Osteoblast (primary cell): ENCODE measurements at regions not wholly inside any gene's neighbourhood (a gene's known extent, or its start where the extent isn't known, plus 50 kb on each side); places are given as distances from the start of the nearest gene placed in this dataset.

Experiments
- DNase-seq: peaks from one replicate; pipeline ENCODE4 v3.0.0; 2011; ENCODE audit warnings: low spot score, mixed read lengths; ENCODE audit not compliant: insufficient read length; ENCODE audit errors: missing footprints
- H2AFZ ChIP-seq: 2 replicates; pipeline ENCODE4 v1.6.0; 2011; ENCODE audit warnings: mild to moderate bottlenecking, low read length
- H3K27ac ChIP-seq: 2 replicates; pipeline ENCODE4 v1.5.1; 2011; ENCODE audit warnings: mild to moderate bottlenecking, low read depth, low read length, moderate library complexity
- H3K27me3 ChIP-seq: 2 replicates; pipeline ENCODE4 v1.6.0; 2012; ENCODE audit warnings: mild to moderate bottlenecking, control low read depth, inconsistent platforms, low read length, moderate library complexity; ENCODE audit not compliant: insufficient read depth
- H3K36me3 ChIP-seq: 2 replicates; pipeline ENCODE4 v1.5.1; 2011; ENCODE audit warnings: mild to moderate bottlenecking, low read length, control low read depth, moderate library complexity; ENCODE audit not compliant: insufficient read depth
- H3K4me1 ChIP-seq: 2 replicates; pipeline ENCODE4 v1.5.1; 2011; ENCODE audit warnings: mild to moderate bottlenecking, low read length, control low read depth, moderate library complexity; ENCODE audit not compliant: insufficient read depth
- H3K4me2 ChIP-seq: 2 replicates; pipeline ENCODE4 v1.6.0; 2011; ENCODE audit warnings: mild to moderate bottlenecking, low read length; ENCODE audit not compliant: insufficient read depth
- H3K4me3 ChIP-seq: fragments of 200-600 bp; sonication (generic); 3 replicates; pipeline ENCODE4 v1.5.1; 2012; ENCODE audit warnings: mild to moderate bottlenecking, low read length, inconsistent platforms; ENCODE audit not compliant: insufficient read depth
- H3K79me2 ChIP-seq: 2 replicates; pipeline ENCODE4 v1.6.0; 2012; ENCODE audit warnings: mild to moderate bottlenecking, low read length, control low read depth, inconsistent platforms; ENCODE audit not compliant: insufficient read depth
- H3K9me3 ChIP-seq: 2 replicates; pipeline ENCODE4 v1.5.1; 2011; ENCODE audit warnings: low read depth, low read length, control low read depth
- H4K20me1 ChIP-seq: 2 replicates; pipeline ENCODE4 v1.6.0; 2012; ENCODE audit warnings: mild to moderate bottlenecking, low read length, control low read depth; ENCODE audit not compliant: insufficient read depth
- TF ChIP-seq, protein P1 (sequence below): IDR thresholded peaks from 2 replicates; pipeline ENCODE4 v1.5.1; 2011; ENCODE audit warnings: mild to moderate bottlenecking, low read depth, low read length, moderate library complexity; ENCODE audit errors: extremely low read depth

- TF ChIP-seq, protein P1, sequence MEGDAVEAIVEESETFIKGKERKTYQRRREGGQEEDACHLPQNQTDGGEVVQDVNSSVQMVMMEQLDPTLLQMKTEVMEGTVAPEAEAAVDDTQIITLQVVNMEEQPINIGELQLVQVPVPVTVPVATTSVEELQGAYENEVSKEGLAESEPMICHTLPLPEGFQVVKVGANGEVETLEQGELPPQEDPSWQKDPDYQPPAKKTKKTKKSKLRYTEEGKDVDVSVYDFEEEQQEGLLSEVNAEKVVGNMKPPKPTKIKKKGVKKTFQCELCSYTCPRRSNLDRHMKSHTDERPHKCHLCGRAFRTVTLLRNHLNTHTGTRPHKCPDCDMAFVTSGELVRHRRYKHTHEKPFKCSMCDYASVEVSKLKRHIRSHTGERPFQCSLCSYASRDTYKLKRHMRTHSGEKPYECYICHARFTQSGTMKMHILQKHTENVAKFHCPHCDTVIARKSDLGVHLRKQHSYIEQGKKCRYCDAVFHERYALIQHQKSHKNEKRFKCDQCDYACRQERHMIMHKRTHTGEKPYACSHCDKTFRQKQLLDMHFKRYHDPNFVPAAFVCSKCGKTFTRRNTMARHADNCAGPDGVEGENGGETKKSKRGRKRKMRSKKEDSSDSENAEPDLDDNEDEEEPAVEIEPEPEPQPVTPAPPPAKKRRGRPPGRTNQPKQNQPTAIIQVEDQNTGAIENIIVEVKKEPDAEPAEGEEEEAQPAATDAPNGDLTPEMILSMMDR = no peak
- H3K4me2 ChIP-seq = no peak overlapping the region
- H2AFZ ChIP-seq = no peak overlapping the region
- no peak overlapping the region for H3K27ac ChIP-seq
- no peaks in the 10 kb centered on the region for H3K36me3 ChIP-seq
- H4K20me1 ChIP-seq = no peaks in the 10 kb centered on the region
- no peak overlapping the region for H3K4me3 ChIP-seq
- no peak for DNase-seq
- H3K79me2 ChIP-seq = no peaks in the 10 kb centered on the region
- no peaks in the 10 kb centered on the region for H3K27me3 ChIP-seq
- no peaks in the 10 kb centered on the region for H3K4me1 ChIP-seq
- no peaks in the 10 kb centered on the region for H3K9me3 ChIP-seq
These were observed 857.2 kb downstream of the TBC1D22A start for GRCh38 chr22:47619631-47620030.

- Histone ChIP-seq H3K79me2 (no peaks in the 10 kb centered on the region), H4K20me1 (no peaks in the 10 kb centered on the region), H3K27me3 (no peaks in the 10 kb centered on the region), H3K36me3 (no peaks in the 10 kb centered on the region), H3K4me2 (no peak overlapping the region), H3K4me3 (no peak overlapping the region), H3K27ac (no peak overlapping the region), H3K9me3 (no peaks in the 10 kb centered on the region), H3K4me1 (no peaks in the 10 kb centered on the region), H2AFZ (no peak overlapping the region)
- TF ChIP-seq, protein P1 = no peak
- peak; percentile 25 for DNase-seq
These were observed 855.9 kb downstream of the TBC1D22A start for GRCh38 chr22:47618180-47619010.

- no peaks in the 10 kb centered on the region for H3K27me3 ChIP-seq
- H4K20me1 ChIP-seq = no peaks in the 10 kb centered on the region
- no peak overlapping the region for H2AFZ ChIP-seq
- no peaks in the 10 kb centered on the region for H3K79me2 ChIP-seq
- no peak overlapping the region for H3K4me2 ChIP-seq
- DNase-seq = no peak
- H3K9me3 ChIP-seq = no peaks in the 10 kb centered on the region
- TF ChIP-seq, protein P1 = no peak
- no peaks in the 10 kb centered on the region for H3K36me3 ChIP-seq
- no peaks in the 10 kb centered on the region for H3K4me1 ChIP-seq
- H3K27ac ChIP-seq = no peak overlapping the region
- H3K4me3 ChIP-seq = no peak overlapping the region
These were observed 854.7 kb downstream of the TBC1D22A start for GRCh38 chr22:47617186-47617585.

DNA sequence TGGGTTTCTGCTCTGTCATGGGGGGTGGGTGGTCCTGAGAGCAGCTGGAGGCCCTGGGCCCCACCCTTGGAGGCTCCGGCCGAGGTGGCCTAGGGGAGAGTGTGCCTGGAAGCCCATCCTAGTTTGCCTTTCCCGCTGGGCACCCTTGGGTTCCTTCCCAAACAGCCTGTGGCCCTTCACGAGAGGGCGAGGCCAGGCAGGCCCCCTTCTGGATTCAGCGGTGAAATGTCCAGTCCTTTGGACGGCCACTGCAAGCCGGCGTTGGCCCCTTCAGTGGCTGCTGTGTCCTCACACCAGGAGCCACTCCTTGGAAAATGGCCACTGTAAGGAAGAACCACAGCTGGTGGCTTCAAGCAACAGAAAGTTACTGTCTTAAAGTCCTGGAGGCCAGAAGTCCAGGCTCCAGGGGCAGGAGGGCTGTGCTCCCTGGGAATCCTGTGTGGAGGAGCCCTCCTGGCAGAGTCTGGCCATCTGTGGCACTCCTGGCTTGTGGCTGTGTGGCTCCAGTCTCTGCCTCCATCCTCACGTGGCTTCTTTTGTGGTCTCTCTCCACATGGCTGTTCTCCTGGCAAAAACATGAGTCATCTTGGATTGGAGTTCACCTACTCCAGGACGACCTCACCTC lies 854.1 kb downstream of the TBC1D22A start:
- no peaks in the 10 kb centered on the region for H3K4me1 ChIP-seq
- H4K20me1 ChIP-seq = no peaks in the 10 kb centered on the region
- no peak overlapping the region for H2AFZ ChIP-seq
- TF ChIP-seq, protein P1 = no peak
- H3K27ac ChIP-seq = no peak overlapping the region
- no peaks in the 10 kb centered on the region for H3K9me3 ChIP-seq
- no peak overlapping the region for H3K4me3 ChIP-seq
- no peaks in the 10 kb centered on the region for H3K27me3 ChIP-seq
- H3K79me2 ChIP-seq = no peaks in the 10 kb centered on the region
- DNase-seq = peak; percentile 30
- no peak overlapping the region for H3K4me2 ChIP-seq
- no peaks in the 10 kb centered on the region for H3K36me3 ChIP-seq
